Frontal cortex (tissue), 3 donors: ENCODE measurements at regions not wholly inside any gene's neighbourhood (a gene's known extent, or its start where the extent isn't known, plus 50 kb on each side); places are given as distances from the start of the nearest gene placed in this dataset.
"Not testable (repeated sequence)": the region's sequence is repeated elsewhere in the genome, so short reads cannot be mapped to it uniquely, and the experiment has no call there.

Experiments used
- DNase-seq, 2 donors: peaks; one replicate each; pipeline ENCODE4 v3.0.0; 2012; ENCODE audit warnings: low spot score in 2 of 2
- FAIRE-seq: peaks from 2 replicates; lab custom pipeline; 2012; peaks lifted over from hg19 to GRCh38; lab: Jason Lieb, UNC
- donor health status: control.
- donor health status: control.
- donor health status: control.

DNA sequence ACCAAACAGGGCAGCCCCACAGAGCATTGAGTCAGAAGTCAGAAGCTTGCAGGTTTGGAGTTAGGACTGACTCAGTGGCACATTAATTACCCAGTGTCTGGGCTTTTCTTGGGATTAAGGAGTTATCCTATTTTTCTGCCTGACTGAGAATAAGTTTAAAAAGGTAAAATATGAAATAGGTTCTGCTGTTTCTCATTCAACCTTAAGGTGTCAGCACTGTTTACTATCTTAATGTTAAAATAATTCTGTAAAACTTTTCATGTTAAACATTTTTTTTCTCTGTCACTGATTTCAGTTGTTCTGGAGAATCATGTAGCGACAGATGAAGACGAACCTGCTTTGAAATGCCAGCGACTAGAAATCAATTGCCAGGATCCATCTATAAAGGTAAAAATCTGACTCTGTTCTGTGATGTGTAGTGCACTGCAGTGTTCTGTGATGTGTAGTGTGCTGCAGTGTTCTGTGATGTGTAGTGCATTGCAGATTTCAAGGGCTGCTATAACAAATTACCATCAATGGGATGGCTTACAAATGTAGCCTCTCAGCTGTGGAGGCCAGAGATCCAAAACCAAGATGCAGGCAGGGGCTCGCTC lies 128.0 kb downstream of the LAT start:
- DNase-seq (no peak), FAIRE-seq (no peak)

DNA sequence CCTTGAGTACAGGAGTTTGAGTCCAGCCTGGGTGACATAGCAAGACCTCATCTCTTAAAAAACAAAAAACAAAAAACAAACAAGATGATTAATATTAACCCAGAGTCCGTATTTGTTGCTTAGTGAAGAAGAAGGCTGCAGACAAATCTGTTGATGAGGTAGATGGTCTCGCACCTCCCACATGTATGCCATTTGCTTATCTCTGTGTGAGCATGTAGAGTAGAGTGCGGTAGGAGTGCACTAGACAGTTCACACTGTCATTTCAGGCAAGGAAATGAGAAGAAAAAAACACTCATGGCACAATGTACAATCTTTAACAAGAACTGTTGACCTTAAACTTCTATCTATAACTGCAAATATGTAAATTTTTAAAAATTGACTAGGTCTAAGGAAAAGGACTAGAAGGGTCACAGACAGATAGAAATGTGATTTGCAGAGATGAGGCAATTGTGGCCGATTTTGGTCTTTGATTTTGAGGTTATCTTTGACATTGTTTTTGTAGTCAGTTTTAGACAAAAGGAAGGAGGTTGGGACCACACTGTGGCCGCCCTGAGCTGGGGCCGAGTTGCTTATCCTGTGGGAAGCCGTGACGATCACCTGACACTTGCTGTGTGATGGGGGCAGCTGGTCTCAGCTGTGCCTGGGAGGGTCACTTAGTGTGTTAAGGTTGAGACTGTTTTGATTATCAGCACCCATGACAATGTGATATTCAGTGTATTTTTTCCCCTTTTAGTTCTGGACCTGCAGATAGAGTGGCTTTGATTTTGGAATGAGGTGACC lies 127.2 kb downstream of the LAT start:
- not testable (repeated sequence) for DNase-seq, FAIRE-seq

- no peak for DNase-seq
- FAIRE-seq, result no peak
Observed at GRCh38 chr16:29111421-29111820, 126.6 kb downstream of the LAT start.

DNA sequence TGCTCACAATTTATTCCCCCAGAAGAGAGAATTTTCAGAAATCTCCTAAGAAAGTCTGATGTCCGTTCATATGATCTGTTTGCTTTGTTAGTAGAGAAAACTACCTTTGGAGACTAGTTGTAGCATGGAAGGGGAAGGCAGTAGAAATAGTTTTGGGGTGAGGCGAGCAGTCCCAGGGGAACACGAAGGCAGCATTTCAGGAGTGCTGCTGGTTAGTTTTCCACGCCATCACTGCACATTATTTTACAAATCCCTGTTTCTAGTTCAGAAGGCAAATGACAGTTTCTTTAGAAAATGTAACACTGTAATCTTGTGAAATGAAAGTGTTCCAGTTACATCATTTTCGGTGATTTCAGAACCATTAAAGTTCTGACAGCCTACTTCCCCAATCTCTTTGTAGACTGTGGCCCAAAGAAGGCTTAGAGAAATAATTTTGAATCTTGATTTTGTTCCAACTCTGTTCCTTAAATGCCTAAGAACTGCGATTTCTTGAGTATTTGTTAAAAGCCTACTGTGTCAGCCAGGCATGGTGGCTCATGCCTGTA lies 123.8 kb downstream of the LAT start:
- not testable (repeated sequence) for FAIRE-seq

DNA sequence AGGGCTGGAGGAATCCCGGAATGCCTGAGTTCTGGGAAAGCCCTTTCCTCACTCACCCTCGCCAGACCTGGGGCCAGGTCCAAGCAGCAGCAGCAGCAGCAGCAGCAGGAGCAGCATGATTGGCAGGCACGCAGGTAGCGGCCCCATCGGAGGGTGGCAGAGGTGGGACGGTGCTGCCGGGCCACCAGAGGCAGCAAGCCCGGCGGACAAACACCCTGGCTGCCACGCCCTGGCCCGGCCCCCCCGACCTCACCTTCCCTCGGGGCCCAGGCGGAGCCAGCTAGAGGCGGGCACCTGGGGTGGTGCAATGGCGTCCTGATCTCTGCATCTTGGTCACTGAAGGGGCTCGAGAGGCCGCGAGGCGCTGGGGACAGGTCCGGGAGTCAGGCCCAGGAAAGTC lies 122.4 kb downstream of the LAT start:
- DNase-seq (no peak), FAIRE-seq (no peak)

More for the DNA sequence above, 123.8 kb downstream of the LAT start:
- DNase-seq, result not testable (repeated sequence)

- not testable (repeated sequence) for DNase-seq, FAIRE-seq
Observed at GRCh38 chr16:29106259-29106908, 121.5 kb downstream of the LAT start.

DNA sequence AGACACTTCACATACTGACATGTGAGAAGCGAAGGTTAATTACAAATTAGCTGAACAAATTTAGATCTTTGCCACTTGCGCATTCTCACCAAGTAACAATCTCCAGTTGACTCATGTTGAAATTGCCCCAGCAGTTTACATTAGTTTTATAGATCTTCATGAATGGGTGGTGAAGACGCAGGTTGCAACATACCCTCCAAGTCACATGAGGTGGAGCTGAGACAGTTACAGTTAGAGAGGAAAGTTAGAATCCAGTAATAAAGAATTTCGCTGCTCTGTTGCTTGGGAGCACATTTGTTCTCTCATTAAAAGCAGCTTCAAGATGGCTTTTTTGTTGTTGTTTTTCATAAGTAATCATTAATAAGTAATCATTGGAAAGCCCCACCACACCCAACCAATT lies 119.7 kb downstream of the LAT start:
- not testable (repeated sequence) for DNase-seq, FAIRE-seq

DNA sequence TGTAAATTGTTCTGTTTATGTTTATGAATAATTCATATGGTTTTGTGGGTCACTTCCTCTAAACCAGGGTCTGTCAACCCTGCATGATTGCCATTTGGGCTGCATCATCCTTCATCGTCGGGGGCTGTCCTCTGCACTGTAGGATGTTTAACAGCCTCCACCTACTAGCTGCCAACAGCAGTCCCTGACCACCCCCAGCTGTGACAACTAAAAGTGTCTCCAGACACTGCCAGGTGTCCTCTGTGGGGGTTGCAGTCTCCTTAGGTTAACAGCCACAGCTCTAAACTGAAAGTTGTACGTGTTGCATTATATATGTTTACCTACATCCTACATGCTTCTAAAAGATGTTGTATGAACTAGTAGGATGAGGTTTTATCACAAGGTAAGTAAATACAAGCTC lies 113.1 kb downstream of the LAT start:
- not testable (repeated sequence) for DNase-seq, FAIRE-seq

DNA sequence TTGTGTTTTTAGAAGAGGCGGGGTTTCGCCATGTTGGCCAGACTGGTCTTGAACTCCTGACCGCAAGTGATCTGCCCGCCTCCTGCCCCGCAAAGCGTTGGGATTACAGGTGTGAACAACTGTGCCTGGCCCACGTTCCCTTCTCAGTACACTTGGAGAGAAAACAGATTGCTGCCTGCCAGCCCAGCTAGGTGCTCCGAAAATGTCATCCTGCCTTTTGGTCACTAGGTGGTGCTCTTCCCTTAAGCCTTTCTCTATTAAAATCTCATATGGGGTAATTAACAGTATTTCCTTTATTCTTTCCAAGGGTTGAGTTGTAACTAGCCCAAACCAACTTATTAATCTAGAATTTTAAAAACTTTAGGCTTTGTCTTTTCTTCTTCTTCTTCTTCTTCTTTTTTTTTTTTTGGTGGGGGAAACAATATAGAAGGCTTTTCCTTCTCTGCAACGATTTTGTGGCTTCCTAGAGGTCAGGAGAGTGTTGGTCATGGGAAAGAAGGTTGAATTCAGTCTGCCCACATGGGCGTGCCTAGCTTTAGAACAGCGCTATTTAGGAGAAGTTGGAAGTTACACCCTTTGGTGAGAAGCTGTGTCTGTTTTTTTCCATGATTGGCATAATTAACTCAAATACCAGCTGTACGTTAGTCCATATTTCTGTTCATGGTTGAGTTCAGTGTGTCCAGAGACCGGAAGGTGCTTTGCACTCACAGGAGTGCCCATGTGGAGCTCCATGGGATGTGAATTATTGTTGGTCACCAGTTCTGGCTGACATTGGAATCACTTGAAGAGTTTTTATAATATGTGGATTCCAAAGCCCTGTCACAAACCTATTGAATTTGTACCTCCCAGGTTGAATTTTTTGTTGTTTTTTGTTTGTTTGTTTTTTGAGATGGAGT lies 110.1 kb downstream of the LAT start:
- not testable (repeated sequence) for FAIRE-seq, DNase-seq

DNA sequence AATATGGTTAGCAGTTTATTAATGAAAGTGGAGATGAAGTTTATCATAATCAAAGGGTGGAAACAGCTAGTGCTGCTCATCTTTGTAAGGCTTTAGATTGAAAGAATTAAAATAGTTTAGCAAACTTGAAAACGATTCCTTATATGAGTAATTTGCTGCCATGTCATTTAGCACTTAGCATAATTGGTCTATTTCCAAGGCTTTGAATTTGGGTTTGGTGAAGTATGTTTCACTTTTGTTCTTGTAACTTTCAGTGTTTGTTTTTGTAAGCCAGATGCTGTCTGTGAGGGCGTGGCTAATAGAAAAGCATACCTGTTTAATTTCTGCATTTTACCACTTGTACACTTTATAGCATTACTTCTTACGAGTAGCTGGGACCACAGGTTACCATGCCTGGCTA lies 109.5 kb downstream of the LAT start:
- not testable (repeated sequence) for FAIRE-seq, DNase-seq

GRCh38 chr16:29089679-29090078 lies 104.8 kb downstream of the LAT start:
- DNase-seq, FAIRE-seq: not testable (repeated sequence)

DNA sequence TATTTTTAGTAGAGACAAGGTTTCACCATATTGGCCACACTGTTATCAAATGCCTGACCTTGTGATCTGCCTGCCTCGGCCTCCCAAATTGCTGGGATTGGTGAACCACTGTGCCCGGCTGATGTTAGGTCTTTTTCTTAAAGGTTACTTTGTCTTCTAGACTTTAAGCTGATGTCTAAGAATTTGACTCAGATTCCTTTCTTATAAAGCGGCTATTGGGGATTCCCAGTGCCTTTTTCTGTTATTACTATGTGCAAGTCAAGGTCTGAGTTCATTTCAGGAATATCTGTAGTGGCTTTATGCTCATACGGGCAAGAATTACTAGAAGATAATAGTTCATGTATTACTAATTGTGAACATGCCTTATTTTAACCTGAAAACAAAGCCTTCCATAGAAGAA lies 102.8 kb downstream of the LAT start:
- DNase-seq, FAIRE-seq: not testable (repeated sequence)

DNA sequence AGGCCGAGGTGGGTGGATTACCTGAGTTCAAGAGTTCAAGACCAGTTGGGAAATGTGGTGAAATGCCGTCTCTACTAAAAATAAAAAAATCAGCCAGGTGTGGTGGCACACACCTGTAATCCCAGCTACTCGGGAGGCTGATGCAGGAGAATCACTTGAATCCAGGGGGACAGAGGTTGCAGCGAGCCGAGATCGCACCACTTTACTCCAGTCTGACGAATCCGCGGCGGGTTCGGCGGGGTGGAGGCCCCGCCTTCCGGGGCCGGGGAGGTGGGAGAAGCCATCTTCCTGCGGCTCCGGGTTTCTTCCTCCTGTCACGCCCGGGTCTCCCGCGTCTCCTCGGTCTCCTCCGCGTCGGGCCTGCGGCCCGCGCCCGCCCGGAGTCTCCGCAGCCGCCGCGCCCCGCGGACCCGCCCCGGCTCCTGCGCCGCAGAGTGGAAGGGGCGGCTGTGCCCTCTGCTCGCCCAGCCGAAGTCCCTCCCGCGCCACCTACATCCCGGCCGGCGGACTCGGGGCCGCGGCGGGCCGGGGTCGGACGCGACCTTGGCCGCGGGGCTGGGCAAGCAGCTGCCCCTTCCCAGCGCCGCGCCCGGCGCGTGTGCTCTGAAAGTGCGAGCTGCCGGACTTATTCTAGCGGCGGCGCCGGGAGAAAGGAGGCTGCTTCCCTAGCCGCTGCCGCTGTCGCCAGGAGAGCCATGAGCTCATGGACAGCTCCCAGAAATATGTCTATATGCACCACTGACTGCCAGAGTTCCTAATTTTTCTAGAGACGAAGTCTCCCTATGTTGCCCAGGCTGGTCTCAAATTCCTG lies 97.2 kb downstream of the LAT start:
- not testable (repeated sequence) for DNase-seq, FAIRE-seq

DNA sequence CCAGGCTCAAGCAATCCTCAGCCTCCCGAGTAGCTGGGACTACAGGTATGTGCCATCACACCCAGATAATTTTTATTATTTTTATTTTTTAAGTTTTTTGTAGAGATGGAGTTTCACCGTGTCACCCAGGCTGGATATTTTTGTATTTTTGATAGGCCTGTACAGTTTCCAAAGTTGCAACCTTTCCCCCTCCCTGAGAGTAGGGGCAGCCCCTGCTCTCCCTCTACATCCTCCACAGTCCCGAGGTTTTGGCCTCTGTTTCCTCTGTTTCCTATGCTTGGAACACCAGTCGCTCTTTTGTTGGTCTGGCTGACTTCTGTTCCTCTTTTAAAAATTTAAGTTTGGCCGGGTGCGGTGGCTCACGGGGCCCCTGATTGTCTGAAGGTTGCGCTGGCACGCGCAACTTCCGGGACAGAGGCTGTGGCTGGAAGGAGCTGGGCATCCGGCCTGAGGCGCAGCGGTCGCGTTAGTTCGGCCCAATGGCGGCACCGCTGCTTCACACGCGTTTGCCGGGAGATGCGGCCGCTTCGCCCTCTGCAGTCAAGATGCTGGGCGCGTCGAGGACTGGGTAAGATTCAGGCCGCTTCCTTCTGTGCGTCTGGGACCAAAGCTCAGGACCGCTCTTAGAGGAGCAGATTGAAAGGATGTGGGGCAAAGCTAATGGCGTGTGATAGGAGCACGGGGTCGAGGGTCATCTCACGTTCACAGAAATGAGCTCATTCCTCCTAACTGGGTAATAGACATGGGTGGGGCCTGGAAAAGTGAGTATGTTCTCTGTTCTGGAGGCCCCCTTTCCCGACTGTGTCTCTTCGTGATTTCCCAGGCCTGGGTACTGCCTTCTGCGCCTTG lies 89.9 kb downstream of the LAT start:
- not testable (repeated sequence) for FAIRE-seq, DNase-seq

GRCh38 chr16:29062235-29062634 lies 77.4 kb downstream of the LAT start:
- FAIRE-seq, result not testable (repeated sequence)

GRCh38 chr16:29061467-29061921 lies 76.6 kb downstream of the LAT start:
- DNase-seq, FAIRE-seq: not testable (repeated sequence)

More at GRCh38 chr16:29062235-29062634, 77.4 kb downstream of the LAT start:
- not testable (repeated sequence) for DNase-seq

GRCh38 chr16:29060022-29060810 lies 75.4 kb downstream of the LAT start:
- DNase-seq, FAIRE-seq: not testable (repeated sequence)
